ENCODE measurements at regions not wholly inside any gene's neighbourhood (a gene's known extent, or its start where the extent isn't known, plus 50 kb on each side); places are given as distances from the start of the nearest gene placed in this dataset.

- H3K36me3 ChIP-seq (replicated peaks): no peaks in the 10 kb centered on the region
- H3K4me3 ChIP-seq (ENCODE audit: low read depth, low read length): no peak overlapping the region
- no peak overlapping the region for H3K27ac ChIP-seq
- no peak for DNase-seq
- TF ChIP-seq, protein P1, sequence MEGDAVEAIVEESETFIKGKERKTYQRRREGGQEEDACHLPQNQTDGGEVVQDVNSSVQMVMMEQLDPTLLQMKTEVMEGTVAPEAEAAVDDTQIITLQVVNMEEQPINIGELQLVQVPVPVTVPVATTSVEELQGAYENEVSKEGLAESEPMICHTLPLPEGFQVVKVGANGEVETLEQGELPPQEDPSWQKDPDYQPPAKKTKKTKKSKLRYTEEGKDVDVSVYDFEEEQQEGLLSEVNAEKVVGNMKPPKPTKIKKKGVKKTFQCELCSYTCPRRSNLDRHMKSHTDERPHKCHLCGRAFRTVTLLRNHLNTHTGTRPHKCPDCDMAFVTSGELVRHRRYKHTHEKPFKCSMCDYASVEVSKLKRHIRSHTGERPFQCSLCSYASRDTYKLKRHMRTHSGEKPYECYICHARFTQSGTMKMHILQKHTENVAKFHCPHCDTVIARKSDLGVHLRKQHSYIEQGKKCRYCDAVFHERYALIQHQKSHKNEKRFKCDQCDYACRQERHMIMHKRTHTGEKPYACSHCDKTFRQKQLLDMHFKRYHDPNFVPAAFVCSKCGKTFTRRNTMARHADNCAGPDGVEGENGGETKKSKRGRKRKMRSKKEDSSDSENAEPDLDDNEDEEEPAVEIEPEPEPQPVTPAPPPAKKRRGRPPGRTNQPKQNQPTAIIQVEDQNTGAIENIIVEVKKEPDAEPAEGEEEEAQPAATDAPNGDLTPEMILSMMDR (IDR thresholded peaks at IDR 0.05; ENCODE audit: low read depth, low read length, missing control alignments): no peak
- in situ Hi-C loops (cut with HindIII; ENCODE audit: low pct_ligation_motif_present, low sequenced_read_pairs): no loop called here
- H3K27me3 ChIP-seq (replicated peaks): no peaks in the 10 kb centered on the region
Observed at GRCh38 chrX:150223176-150224015, 139.7 kb upstream of the MAMLD1 start.

- Histone ChIP-seq H3K27me3 (replicated peaks) (no peaks in the 10 kb centered on the region), H3K36me3 (replicated peaks) (no peaks in the 10 kb centered on the region), H3K4me3 (ENCODE audit: low read depth, low read length) (no peak overlapping the region), H3K27ac (no peak overlapping the region)
- no peak for DNase-seq
- in situ Hi-C loops (cut with HindIII; ENCODE audit: low pct_ligation_motif_present, low sequenced_read_pairs): no loop called here
- TF ChIP-seq, protein P1 (IDR thresholded peaks at IDR 0.05; ENCODE audit: low read depth, low read length, missing control alignments): no peak
Observed at GRCh38 chrX:150224676-150225075, 138.4 kb upstream of the MAMLD1 start.

DNA sequence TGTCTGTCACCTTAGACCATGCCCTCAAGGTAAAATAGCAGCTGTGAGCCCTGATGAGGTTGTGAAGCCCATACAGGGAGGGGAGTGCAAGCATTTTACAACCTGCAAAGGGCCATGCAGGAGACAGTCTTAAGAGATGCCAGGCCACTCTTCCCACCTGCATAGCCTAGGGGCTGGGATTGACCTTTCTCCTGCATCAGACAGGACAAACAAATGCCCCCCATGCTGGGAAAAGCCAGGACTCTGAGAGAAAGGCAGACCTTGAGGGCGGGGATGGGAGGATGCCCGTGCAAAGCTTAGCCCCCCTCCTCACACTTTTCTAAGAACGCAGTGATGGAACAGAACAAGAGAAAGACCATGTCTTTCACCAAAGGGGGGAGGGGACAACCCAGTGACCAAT lies 137.9 kb upstream of the MAMLD1 start:
- no peaks in the 10 kb centered on the region for H3K36me3 ChIP-seq (replicated peaks)
- no peaks in the 10 kb centered on the region for H3K27me3 ChIP-seq (replicated peaks)
- in situ Hi-C loops (cut with HindIII; ENCODE audit: low pct_ligation_motif_present, low sequenced_read_pairs): no loop called here
- TF ChIP-seq, protein P1 (IDR thresholded peaks at IDR 0.05; ENCODE audit: low read depth, low read length, missing control alignments): no peak
- no peak for DNase-seq
- no peak overlapping the region for H3K27ac ChIP-seq
- H3K4me3 ChIP-seq (ENCODE audit: low read depth, low read length): no peak overlapping the region

- TF ChIP-seq, protein P1 (IDR thresholded peaks at IDR 0.05; ENCODE audit: low read depth, low read length, missing control alignments): no peak
- H3K36me3 ChIP-seq (replicated peaks): no peaks in the 10 kb centered on the region
- H3K27ac ChIP-seq: no peak overlapping the region
- in situ Hi-C loops (cut with HindIII; ENCODE audit: low pct_ligation_motif_present, low sequenced_read_pairs): no loop called here
- no peak overlapping the region for H3K4me3 ChIP-seq (ENCODE audit: low read depth, low read length)
- H3K27me3 ChIP-seq (replicated peaks): no peaks in the 10 kb centered on the region
- DNase-seq: no peak
Observed at GRCh38 chrX:150225756-150226155, 137.4 kb upstream of the MAMLD1 start.

DNA sequence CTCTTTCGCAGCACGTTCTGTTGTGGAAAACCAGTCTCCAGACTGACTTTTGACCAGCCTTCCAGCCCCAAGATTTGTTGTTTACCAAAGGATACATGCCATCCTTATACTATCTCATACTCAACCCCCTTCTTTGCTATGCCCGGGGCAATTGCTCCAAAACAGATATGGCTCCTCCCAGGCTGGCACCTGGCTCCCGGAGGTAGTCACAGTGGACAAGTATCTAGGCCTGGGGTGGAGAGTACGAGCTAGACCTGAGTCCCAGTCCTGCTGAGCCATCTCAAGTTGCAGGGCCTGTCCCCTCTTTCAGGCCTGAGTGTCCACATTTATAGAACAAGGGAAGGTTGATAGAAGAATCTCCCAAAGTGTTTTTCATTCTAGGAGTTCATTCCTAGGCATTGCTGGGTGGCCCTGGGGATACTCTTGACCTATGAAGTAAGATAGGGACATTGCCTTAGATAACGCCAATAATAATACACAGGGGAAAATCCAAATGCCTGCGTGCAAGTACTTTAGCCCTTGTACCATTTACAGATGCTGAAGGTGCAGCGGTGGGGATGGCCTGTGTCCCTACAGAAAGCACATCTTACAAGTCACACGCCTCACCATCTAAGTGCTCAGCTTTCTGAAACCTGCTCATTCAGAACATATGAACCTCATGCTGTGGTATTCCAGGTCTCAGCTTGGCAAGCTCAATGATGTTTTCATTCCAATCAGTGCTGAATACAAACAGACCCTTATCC lies 136.7 kb upstream of the MAMLD1 start:
- H3K4me3 ChIP-seq (ENCODE audit: low read depth, low read length): no peak overlapping the region
- in situ Hi-C loops (cut with HindIII; ENCODE audit: low pct_ligation_motif_present, low sequenced_read_pairs): no loop called here
- no peak for DNase-seq
- no peaks in the 10 kb centered on the region for H3K27me3 ChIP-seq (replicated peaks)
- TF ChIP-seq, protein P1 (IDR thresholded peaks at IDR 0.05; ENCODE audit: low read depth, low read length, missing control alignments): no peak
- H3K27ac ChIP-seq: no peak overlapping the region
- no peaks in the 10 kb centered on the region for H3K36me3 ChIP-seq (replicated peaks)

Measured in brain microvascular endothelial cell (primary cell).